Activated CD4-positive, alpha-beta T cell treated with anti-CD3 and anti-CD28 coated beads for 36 hours (primary cell): ENCODE measurements at regions not wholly inside any gene's neighbourhood (a gene's known extent, or its start where the extent isn't known, plus 50 kb on each side); places are given as distances from the start of the nearest gene placed in this dataset.

Experiments used
- ATAC-seq: fragments of 200-7000 bp; cut with Tn5 transposase; one replicate; pipeline ENCODE4 v1.10.0; 2021; ENCODE audit warnings: mild to moderate bottlenecking, moderate library complexity
- CTCF ChIA-PET: fragments of 350-600 bp; sonication (Branson Sonifier 250); formaldehyde crosslinking; loops from one replicate; lab custom pipeline; 2021; ENCODE audit warnings: antibody characterized with exemption; lab: Charles Lee
- POLR2A ChIA-PET: fragments of 350-600 bp; sonication (Branson Sonifier 250); formaldehyde crosslinking; loops from one replicate; lab custom pipeline; 2021; ENCODE audit warnings: antibody characterized with exemption, inconsistent platforms; lab: Charles Lee
- DNase-seq: peaks from one replicate; pipeline ENCODE4 v3.0.0-alpha.2; 2020
- H3K27ac Mint-ChIP-seq: one replicate; pipeline ENCODE4 v1.8.0; 2021; ENCODE audit warnings: mixed read lengths
- H3K27me3 Mint-ChIP-seq: one replicate; pipeline ENCODE4 v1.8.0; 2021; ENCODE audit warnings: mixed read lengths
- H3K36me3 Mint-ChIP-seq: one replicate; pipeline ENCODE4 v1.8.0; 2021; ENCODE audit warnings: low read depth, mixed read lengths
- H3K4me1 Mint-ChIP-seq: one replicate; pipeline ENCODE4 v1.8.0; 2021; ENCODE audit warnings: mixed read lengths
- H3K4me3 Mint-ChIP-seq: one replicate; pipeline ENCODE4 v1.8.0; 2021; ENCODE audit warnings: mild to moderate bottlenecking, moderate library complexity, mixed read lengths
- H3K9me3 Mint-ChIP-seq: one replicate; pipeline ENCODE4 v1.8.0; 2021; ENCODE audit warnings: low read depth, mixed read lengths
- intact Hi-C, 2 experiments: fragments of 100-400 bp; cut with DNase I in 1 of 2; cut with micrococcal nuclease in 1 of 2; formaldehyde crosslinking; loops; one replicate each; pipeline versions ENCODE4 v1.14.2 to v1.15.1; 2022 to 2024; cut with DNase I, micrococcal nuclease

DNA sequence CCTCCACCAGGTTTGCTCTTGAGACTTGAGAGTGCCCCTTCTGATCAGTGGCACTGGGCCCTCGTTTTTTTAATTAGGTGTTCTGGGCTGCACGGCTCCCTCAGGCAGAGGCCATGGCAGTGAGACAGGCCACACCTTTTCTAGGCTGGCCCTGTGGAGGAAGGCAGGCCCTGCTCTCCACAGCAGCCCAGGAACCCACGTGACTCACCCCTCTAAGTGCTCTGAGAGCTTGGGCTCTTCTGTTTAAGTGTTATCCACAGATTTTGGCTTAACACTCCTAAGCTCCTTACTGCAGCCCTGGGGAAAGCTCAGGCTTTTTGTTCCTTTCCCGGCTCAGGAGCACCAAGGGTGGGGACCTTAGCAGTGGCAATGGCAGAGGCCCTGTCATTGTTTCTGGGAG lies 463.2 kb upstream of the GBE1 start:
- CTCF ChIA-PET: no interaction called here
- ATAC-seq: no peak

DNA sequence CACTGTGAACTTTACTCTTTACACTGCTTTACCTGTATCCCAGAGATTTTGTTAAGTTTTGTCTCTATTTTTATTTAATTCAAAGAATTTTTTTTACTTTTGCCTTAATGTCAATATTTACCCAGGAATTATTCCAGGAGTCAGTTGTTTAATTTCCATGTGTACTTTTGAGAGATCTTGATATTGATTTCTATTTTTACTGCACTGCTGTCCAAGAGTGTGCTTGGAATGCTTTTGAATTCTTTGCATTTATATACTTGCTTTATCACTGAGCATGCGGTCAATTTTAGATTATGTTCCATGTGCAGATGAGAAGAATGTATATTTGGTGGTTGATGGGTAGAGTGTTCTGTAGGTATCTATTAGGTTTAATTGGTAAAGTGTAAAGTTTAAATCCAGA lies 461.0 kb upstream of the GBE1 start:
- intact Hi-C loops: no loop called here
- DNase-seq (no peak), ATAC-seq (no peak)
- Mint-ChIP-seq H3K4me1 (no peaks in the 10 kb centered on the region), H3K27ac (no peak overlapping the region), H3K4me3 (no peak overlapping the region), H3K36me3 (no peaks in the 10 kb centered on the region), H3K27me3 (no peaks in the 10 kb centered on the region), H3K9me3 (peaks cover 2% of the 10 kb centered on the region)
- ChIA-PET CTCF (no interaction called here), POLR2A (no interaction called here)

More for the DNA sequence above, 463.2 kb upstream of the GBE1 start:
- Mint-ChIP-seq H3K4me1 (peaks cover 8% of the 10 kb centered on the region), H3K27me3 (no peaks in the 10 kb centered on the region), H3K36me3 (no peaks in the 10 kb centered on the region), H3K4me3 (no peak overlapping the region), H3K9me3 (peaks cover 2% of the 10 kb centered on the region), H3K27ac (no peak overlapping the region)
- POLR2A ChIA-PET: interaction anchor here (0.7 kb wide), 1 partner anchor 816 kb away, joined by 3 read pairs; no protein-coding TSS in a partner anchor
- DNase-seq: no peak
- intact Hi-C loops: no loop called here

DNA sequence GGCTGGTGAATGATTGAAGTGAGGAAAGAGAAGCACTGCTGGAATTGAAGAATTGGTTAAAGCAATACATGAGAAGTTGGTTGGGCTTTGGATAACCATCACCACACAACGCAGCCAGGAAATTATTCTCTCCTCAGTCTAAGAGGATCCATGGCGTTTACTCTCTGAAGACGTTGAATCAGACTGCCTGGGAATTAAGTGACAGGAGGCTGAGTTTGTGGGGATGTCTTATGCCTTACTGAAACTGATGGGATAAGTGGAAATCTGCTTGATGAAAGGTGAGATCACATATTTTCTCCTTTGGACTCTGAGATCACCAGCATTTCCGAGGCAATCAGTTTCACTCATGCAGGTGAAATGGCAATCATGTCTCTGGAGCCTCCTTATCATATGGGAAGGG lies 456.1 kb upstream of the GBE1 start:
- ChIA-PET POLR2A (no interaction called here), CTCF (no interaction called here)
- no peak for DNase-seq
- no peaks in the 10 kb centered on the region for H3K36me3 Mint-ChIP-seq
- intact Hi-C loops: no loop called here
- no peak overlapping the region for H3K4me3 Mint-ChIP-seq
- H3K27me3 Mint-ChIP-seq: no peaks in the 10 kb centered on the region
- no peaks in the 10 kb centered on the region for H3K4me1 Mint-ChIP-seq
- no peaks in the 10 kb centered on the region for H3K9me3 Mint-ChIP-seq
- H3K27ac Mint-ChIP-seq: no peak overlapping the region
- ATAC-seq: no peak

DNA sequence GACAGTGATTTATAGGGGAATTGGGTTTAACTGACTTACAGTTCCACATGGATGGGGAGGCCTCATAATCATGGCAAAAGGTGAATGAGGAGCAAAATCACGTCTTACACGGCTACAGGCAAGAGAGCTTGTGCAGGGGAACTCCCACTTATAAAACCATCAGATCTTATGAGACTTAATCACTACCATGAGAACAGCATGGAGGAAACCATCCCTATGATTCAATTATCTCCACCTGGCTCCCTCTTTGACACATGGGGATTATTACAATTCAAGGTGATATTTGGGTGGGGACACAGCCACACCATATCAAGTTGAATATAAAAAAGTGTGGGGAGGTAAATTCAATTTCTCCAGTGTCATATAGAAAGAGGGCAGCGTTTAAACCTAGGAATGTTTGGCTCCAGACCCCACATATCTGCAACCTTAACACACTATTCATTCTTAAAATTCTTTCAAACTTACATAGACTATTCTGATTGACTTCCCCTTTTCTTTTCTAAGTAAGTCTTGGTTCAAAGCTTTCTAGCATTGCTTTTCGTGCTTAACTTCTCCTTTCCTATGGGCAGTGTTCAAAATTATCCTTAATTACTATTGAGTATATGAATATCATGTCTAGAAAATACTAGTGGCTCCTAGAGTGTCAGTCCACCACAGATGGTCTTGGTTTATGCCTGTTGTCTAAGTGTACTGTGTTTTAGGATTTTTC lies 446.7 kb upstream of the GBE1 start:
- ChIA-PET CTCF (no interaction called here), POLR2A (no interaction called here)
- H3K36me3 Mint-ChIP-seq: no peaks in the 10 kb centered on the region
- no peaks in the 10 kb centered on the region for H3K27me3 Mint-ChIP-seq
- ATAC-seq (no peak), DNase-seq (no peak)
- intact Hi-C loops: no loop called here
- H3K4me3 Mint-ChIP-seq: no peak overlapping the region
- H3K4me1 Mint-ChIP-seq: no peaks in the 10 kb centered on the region
- no peak overlapping the region for H3K27ac Mint-ChIP-seq
- peaks cover 2% of the 10 kb centered on the region for H3K9me3 Mint-ChIP-seq

DNA sequence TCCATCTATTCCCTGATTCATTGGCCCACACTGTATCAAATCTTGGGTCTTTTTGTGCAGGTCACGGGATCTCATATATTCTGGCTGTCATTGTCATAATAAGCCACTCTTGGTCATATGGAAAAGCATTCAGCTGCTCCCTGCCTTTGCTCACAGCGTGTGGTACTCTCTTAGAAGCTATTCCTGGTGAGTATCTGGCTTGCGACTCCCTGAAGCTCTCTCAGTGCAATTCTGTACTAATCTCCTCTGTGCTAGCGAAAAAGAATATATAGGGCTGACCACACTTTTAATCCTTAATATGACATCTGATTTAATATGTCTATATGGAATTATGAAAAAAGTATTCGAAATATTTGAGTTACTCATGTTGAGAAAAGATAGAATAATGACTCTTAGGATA lies 440.8 kb upstream of the GBE1 start:
- no peak overlapping the region for H3K4me3 Mint-ChIP-seq
- ATAC-seq (no peak), DNase-seq (no peak)
- no peaks in the 10 kb centered on the region for H3K36me3 Mint-ChIP-seq
- peaks cover 2% of the 10 kb centered on the region for H3K9me3 Mint-ChIP-seq
- H3K27ac Mint-ChIP-seq: no peak overlapping the region
- intact Hi-C loops: no loop called here
- no peaks in the 10 kb centered on the region for H3K4me1 Mint-ChIP-seq
- POLR2A ChIA-PET: no interaction called here
- no peaks in the 10 kb centered on the region for H3K27me3 Mint-ChIP-seq
- CTCF ChIA-PET: no interaction called here

DNA sequence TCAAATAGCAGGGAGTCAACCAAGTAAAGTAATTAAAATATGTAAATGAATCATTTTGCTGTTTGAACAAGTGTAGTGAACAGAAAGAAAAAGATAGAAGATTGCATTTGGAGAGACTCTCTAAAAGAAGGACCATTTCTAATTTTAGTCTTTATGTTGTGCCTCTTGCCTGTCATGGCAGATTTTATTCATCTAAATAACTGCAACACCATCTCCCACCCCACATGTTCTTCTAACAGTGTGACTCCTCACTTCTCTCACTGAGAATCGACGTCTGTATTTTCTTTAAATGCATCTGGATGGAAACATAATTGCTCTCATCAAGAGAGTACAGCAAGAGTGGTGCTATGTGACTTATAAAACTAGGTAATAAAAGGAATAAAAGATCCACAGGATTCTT lies 439.9 kb upstream of the GBE1 start:
- peaks cover 2% of the 10 kb centered on the region for H3K9me3 Mint-ChIP-seq
- no peak for ATAC-seq
- H3K27me3 Mint-ChIP-seq: no peaks in the 10 kb centered on the region
- CTCF ChIA-PET: no interaction called here
- H3K36me3 Mint-ChIP-seq: no peaks in the 10 kb centered on the region
- DNase-seq: no peak
- no peak overlapping the region for H3K27ac Mint-ChIP-seq
- intact Hi-C loops: no loop called here
- H3K4me1 Mint-ChIP-seq: no peaks in the 10 kb centered on the region
- no peak overlapping the region for H3K4me3 Mint-ChIP-seq
- POLR2A ChIA-PET: no interaction called here

DNA sequence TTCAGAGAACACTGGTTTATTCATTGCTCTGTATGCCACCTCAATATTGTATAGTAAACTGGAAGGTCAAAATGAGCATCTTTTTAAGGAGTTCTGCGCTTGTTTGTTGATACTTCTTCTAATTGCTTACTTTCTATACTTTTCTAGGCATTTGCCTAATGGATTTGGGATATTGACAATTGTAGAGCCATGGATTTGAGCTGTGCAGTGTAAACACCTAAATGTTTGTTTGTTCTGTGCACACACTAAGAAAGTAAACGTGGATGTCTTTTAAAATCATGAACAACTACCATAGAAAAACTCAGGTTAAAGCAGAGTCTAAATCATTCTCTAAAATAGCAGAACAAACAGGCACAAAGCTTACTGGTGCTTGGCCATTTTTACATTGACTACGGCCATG lies 436.6 kb upstream of the GBE1 start:
- Mint-ChIP-seq H3K4me1 (no peaks in the 10 kb centered on the region), H3K36me3 (no peaks in the 10 kb centered on the region), H3K27me3 (no peaks in the 10 kb centered on the region), H3K27ac (no peak overlapping the region), H3K9me3 (no peaks in the 10 kb centered on the region), H3K4me3 (no peak overlapping the region)
- ChIA-PET POLR2A (no interaction called here), CTCF (no interaction called here)
- intact Hi-C loops: no loop called here
- ATAC-seq (no peak), DNase-seq (no peak)

DNA sequence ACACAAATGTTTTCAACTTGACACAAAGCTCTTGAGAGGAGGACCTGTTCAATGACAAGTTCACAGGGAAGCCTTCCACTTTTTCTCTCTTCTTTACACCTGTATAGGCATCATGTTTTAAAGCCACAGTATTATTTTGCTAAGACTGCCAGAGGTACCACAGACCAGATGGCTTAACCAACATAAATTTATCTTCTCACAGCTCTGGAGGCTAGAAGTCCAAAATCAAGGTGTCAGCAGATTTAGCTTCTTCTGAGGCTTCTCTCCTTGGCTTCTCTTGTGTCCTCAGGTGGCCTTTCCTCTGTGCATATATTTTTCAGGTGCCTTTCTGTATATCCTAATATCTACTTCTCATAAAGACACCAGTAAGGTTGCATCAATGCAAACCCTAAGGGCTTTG lies 435.2 kb upstream of the GBE1 start:
- Mint-ChIP-seq H3K27ac (no peak overlapping the region), H3K4me1 (no peaks in the 10 kb centered on the region)
- no peak for ATAC-seq

DNA sequence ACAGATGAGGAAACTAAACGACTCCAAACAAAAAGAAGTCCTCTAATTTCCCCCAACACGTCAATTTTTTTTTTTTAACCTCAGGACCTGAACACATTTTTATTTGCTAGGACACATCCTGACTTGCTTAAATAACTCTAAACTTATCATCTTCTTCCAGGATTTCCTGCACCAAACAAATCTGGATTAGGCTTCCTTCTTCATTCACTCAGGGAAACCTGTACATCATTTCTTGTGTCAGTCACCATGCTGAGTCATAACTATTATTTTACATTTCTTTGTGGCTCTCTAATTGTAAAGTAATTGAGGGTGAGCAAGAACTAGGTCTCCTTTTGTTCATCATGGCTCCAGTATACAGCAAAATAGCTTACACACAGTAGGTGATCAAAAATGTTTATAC lies 433.4 kb upstream of the GBE1 start:
- Mint-ChIP-seq H3K36me3 (no peaks in the 10 kb centered on the region), H3K27me3 (no peaks in the 10 kb centered on the region), H3K9me3 (no peaks in the 10 kb centered on the region), H3K4me1 (no peaks in the 10 kb centered on the region), H3K4me3 (no peak overlapping the region), H3K27ac (no peak overlapping the region)
- CTCF ChIA-PET: no interaction called here
- intact Hi-C loops: no loop called here
- DNase-seq (no peak), ATAC-seq (no peak)
- POLR2A ChIA-PET: no interaction called here

More for the DNA sequence above, 435.2 kb upstream of the GBE1 start:
- no peak for DNase-seq
- H3K27me3 Mint-ChIP-seq: no peaks in the 10 kb centered on the region
- CTCF ChIA-PET: interaction anchor here (0.7 kb wide), 1 partner anchor 13 kb away, joined by 3 read pairs; no protein-coding TSS in a partner anchor
- no peaks in the 10 kb centered on the region for H3K36me3 Mint-ChIP-seq
- POLR2A ChIA-PET: no interaction called here
- no peak overlapping the region for H3K4me3 Mint-ChIP-seq
- no peaks in the 10 kb centered on the region for H3K9me3 Mint-ChIP-seq
- intact Hi-C loops: no loop called here

DNA sequence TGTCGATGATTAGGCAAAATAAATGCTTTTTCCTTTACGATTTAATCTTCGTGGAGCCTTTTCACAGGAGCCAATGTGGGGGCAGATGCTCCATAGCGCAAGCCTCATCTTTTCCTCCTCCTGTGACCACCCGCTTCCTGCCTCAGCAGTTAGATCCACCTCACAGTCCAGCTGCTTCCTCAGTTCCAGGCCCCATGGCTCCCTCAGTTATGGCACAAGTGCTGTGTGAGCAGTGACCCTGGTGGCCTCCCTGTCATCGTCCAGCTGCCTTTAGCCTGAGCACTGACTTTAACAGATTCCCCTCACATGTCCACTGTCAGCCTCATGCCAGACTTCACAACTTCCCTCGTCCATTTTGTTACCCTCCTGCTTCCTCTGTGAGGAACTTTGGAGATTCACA lies 424.6 kb upstream of the GBE1 start:
- no peak for DNase-seq
- Mint-ChIP-seq H3K27me3 (no peaks in the 10 kb centered on the region), H3K4me3 (no peak overlapping the region), H3K4me1 (no peaks in the 10 kb centered on the region), H3K27ac (no peak overlapping the region), H3K36me3 (no peaks in the 10 kb centered on the region), H3K9me3 (no peaks in the 10 kb centered on the region)
- intact Hi-C loops: no loop called here
- ATAC-seq: no peak
- ChIA-PET POLR2A (no interaction called here), CTCF (no interaction called here)

DNA sequence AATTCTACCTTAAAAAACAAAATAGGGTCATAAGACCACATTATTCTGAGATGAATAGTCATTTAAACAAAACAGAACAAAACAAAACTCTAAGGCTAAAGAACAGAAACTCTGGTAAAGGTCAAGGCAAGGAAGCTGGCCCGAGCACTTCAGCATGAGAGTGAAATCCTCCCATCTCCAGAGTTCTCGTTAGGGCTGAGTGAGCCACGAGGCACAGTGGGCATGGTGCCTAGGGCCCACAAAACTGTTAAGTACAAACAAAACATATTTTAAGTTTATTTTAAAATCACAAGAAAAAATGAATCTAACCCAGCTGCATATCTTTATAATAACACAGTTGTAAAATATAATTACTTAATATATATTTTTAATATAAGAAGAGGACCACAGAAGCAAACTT lies 417.8 kb upstream of the GBE1 start:
- intact Hi-C loops: no loop called here
- Mint-ChIP-seq H3K36me3 (no peaks in the 10 kb centered on the region), H3K27ac (no peak overlapping the region), H3K4me3 (no peak overlapping the region), H3K9me3 (no peaks in the 10 kb centered on the region), H3K4me1 (no peaks in the 10 kb centered on the region), H3K27me3 (no peaks in the 10 kb centered on the region)
- ChIA-PET CTCF (no interaction called here), POLR2A (no interaction called here)
- DNase-seq: no peak
- ATAC-seq: no peak

DNA sequence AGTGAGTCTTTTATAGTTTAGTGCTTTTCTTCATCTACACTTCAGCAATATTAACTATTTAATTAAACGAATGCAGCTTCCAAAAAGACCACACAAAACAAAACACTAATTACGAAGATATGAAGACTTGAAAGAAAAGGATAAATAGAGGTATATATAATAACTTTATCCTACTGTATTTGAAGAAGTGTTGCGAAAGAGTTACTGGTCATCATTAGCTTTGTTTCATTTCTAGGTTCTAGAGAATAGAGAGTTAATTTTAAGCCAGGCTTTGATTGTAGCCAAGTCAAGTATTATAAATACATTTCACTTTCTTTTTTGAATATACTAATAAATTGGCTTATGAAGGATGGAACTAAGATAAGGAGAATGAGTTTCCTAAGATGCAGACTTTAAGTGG lies 416.8 kb upstream of the GBE1 start:
- Mint-ChIP-seq H3K4me1 (no peaks in the 10 kb centered on the region), H3K9me3 (no peaks in the 10 kb centered on the region), H3K27me3 (no peaks in the 10 kb centered on the region), H3K4me3 (no peak overlapping the region), H3K36me3 (no peaks in the 10 kb centered on the region), H3K27ac (no peak overlapping the region)
- POLR2A ChIA-PET: no interaction called here
- CTCF ChIA-PET: no interaction called here
- intact Hi-C loops: no loop called here
- no peak for DNase-seq
- no peak for ATAC-seq
